Upper lobe of left lung (tissue), 4 donors: ENCODE measurements at regions not wholly inside any gene's neighbourhood (a gene's known extent, or its start where the extent isn't known, plus 50 kb on each side); places are given as distances from the start of the nearest gene placed in this dataset.

Experiments used
- EP300 ChIP-seq, 4 donors: sonication (generic); formaldehyde crosslinking; IDR thresholded peaks; one replicate each; pipeline ENCODE4 v1.5.1; 2017; ENCODE audit warnings: antibody characterized with exemption in 4 of 4, control low read depth in 2 of 4
- POLR2A ChIP-seq, 4 donors: fragments of 450-650 bp; IDR thresholded peaks; one replicate each; pipeline ENCODE4 v1.5.1; 2016 to 2017; ENCODE audit warnings: antibody characterized with exemption in 4 of 4, mild to moderate bottlenecking in 2 of 4
- TF ChIP-seq, protein P1 (sequence below), 6 experiments: fragments of 450-650 bp in 4 of 6; fragments of 200-600 bp in 2 of 6; sonication (generic) in 2 of 6; IDR thresholded peaks; one replicate each; pipeline ENCODE4 v1.5.1; 2016 to 2019; ENCODE audit warnings: antibody characterized with exemption in 6 of 6

DNA sequence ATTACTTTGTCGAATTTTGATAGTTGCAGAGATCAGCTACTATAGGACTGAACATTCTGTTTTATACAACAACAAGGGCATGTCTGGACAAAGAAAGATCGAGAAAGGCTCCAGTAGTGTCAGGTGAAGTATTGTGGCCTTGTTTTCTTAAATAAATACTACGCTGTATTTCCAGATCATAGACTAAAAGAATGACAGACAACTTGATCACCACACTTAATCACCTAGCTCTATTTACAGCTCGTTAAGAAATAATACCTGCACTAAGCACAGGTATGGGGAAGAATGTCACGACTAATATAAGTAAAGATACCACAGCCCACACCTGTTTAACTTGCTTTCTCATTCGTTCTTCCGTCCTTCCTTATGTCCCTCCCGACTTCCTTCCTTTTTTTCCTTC, 269.2 kb downstream of the HGF start:
- TF ChIP-seq POLR2A (IDR thresholded peaks at IDR 0.05): no peak
- TF ChIP-seq, protein P1, sequence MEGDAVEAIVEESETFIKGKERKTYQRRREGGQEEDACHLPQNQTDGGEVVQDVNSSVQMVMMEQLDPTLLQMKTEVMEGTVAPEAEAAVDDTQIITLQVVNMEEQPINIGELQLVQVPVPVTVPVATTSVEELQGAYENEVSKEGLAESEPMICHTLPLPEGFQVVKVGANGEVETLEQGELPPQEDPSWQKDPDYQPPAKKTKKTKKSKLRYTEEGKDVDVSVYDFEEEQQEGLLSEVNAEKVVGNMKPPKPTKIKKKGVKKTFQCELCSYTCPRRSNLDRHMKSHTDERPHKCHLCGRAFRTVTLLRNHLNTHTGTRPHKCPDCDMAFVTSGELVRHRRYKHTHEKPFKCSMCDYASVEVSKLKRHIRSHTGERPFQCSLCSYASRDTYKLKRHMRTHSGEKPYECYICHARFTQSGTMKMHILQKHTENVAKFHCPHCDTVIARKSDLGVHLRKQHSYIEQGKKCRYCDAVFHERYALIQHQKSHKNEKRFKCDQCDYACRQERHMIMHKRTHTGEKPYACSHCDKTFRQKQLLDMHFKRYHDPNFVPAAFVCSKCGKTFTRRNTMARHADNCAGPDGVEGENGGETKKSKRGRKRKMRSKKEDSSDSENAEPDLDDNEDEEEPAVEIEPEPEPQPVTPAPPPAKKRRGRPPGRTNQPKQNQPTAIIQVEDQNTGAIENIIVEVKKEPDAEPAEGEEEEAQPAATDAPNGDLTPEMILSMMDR (IDR thresholded peaks at IDR 0.05): no peak
- TF ChIP-seq EP300 (IDR thresholded peaks at IDR 0.05): no peak
